ENCODE measurements at regions not wholly inside any gene's neighbourhood (a gene's known extent, or its start where the extent isn't known, plus 50 kb on each side); places are given as distances from the start of the nearest gene placed in this dataset.

- DNase-seq: no peak
- TF ChIP-seq POLR2A (IDR thresholded peaks at IDR 0.05; ENCODE audit: low read length): no peak
- no peak for TF ChIP-seq GATA1 (IDR thresholded peaks at IDR 0.05; ENCODE audit: low read depth, low read length)
Measured at GRCh38 chrX:4315891-4316290, 602.4 kb upstream of the PRKX start.

DNA sequence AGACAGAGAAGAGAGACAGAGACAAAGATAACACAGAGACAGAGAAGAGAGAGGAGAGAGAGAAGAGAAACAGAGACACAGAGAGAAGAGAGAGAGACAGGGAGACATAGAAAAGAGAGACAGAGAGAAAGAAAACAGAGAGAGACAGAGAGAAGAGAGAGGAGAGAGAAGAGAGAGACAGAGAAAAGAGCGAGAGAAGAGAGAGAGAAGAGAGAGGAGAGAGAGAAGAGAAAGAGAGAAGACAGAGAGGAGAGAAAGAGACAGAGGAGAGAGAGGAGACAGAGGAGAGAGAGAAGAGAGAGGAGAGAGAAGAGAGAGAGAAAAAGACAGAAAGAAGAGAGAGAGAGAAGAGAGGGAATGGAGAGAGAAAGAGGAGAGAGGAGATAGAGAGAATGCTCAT, 601.1 kb upstream of the PRKX start:
- TF ChIP-seq GATA1 (IDR thresholded peaks at IDR 0.05; ENCODE audit: low read depth, low read length) (no peak), POLR2A (IDR thresholded peaks at IDR 0.05; ENCODE audit: low read length) (no peak)
- DNase-seq: no peak

DNA sequence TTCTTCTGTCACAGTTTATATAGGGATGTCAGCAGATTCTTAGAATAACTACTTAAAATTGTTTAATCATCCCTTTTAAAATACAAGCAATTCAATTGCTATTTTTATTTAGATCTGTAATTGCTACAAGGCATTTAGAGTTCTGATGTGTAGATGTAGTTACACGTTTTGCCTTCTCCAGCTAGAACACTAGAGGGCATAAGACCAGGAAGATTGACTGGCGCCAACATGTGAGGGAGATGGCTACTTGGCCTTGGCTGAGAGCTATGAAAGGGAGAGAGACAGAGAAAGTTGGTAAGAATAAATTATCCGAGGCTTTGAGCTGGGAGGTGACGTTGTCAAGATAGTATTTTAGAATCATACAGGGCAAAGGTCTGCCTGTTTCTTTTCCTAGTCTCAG, 563.7 kb upstream of the PRKX start:
- no peak for TF ChIP-seq POLR2A (IDR thresholded peaks at IDR 0.05; ENCODE audit: low read length)
- TF ChIP-seq GATA1 (IDR thresholded peaks at IDR 0.05; ENCODE audit: low read depth, low read length): no peak
- DNase-seq: no peak

DNA sequence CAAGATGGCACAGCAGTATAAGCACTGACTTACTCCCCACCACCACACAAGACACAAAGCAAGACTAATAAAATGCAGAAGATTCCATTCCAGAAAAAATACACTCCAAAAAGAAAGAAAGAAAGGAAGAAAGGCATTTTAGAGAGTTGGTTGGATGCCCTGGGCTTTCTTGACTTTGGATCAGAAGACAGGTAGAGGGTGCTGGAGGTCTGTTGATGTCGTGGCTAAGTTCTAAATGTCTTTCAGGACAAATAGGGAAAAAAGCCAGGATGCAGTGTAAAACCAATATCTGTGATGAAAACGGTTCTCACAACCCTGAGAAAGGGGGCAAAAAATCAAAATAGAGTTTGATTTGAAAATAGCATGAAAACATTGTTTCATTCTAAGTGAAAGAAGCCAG, 555.2 kb upstream of the PRKX start:
- TF ChIP-seq POLR2A (IDR thresholded peaks at IDR 0.05; ENCODE audit: low read length) (no peak), GATA1 (IDR thresholded peaks at IDR 0.05; ENCODE audit: low read depth, low read length) (no peak)
- no peak for DNase-seq

DNA sequence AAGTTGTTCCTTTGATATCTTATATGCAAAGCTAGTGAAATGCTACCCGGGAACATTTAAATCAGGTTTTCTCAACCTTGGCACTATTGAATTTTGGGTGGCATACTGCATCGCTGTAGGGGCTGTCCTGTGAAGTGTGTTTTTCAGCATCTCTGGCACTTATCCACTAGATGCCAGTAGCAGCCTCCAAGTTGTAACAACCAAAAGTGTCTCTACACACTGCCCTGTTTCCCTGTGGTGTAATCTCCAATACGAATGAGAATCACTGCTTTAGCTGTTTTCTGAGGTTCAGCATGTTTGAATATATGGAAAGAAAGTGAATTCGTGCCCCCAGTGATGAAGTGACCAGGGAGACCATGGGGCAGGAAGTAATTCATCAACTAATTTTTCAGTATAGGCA, 551.6 kb upstream of the PRKX start:
- TF ChIP-seq POLR2A (IDR thresholded peaks at IDR 0.05; ENCODE audit: low read length) (no peak), GATA1 (IDR thresholded peaks at IDR 0.05; ENCODE audit: low read depth, low read length) (no peak)
- DNase-seq: no peak

DNA sequence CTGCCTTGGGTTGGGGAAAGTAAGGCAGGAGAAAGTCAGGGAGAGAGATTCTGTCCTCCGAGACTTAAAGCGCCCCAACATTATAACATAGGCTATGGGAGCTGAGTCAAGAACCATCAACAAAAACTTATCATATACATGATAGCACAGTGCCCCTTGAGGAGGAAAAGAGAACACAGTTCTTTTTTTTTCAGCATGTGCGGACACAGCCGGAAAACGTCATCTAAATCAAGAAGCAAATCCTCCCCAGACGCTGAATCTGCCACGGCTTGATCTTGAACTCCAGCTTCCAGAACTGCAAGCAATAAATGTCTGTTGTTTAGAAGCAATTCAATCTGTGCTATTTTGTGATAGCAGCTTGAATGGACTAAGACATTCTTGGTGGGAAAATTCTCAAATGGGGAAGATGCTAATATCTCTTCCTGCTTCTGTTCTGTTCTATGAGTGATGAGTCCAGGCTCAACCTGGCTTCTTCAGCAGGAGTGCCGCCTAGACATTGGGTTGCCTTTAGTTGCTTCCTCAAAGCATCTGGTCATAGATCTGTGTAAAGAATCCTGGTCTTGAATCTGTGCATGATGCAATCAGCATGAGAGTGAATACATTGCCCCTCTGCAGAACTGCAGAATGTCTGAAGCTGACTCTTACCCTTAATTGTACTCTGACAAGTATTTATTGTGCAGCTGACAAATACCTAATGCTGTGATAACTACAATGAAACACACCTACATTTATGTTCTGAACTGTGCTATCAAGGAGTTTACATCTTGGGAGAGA, 549.8 kb upstream of the PRKX start:
- no peak for DNase-seq
- TF ChIP-seq POLR2A (IDR thresholded peaks at IDR 0.05; ENCODE audit: low read length) (no peak), GATA1 (IDR thresholded peaks at IDR 0.05; ENCODE audit: low read depth, low read length) (no peak)

DNA sequence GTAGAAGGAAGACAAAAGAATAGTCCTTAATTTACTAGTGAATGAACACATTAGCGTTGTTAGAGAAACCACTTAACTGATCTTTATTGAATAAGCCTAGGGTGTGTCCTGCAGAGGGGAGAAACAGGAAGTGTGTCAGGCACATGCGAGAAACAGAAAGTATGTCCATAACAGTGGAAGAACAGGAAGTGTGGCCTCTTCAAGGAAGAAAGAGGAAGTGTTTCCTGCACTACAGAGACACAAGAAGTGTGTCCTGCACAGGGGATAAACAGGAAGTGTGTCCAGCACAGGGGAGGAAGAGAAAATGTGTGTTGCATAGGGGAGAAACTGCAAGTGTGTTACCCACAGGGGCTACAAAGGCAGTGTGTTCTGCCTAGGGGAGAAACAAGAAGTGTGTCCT, 539.6 kb upstream of the PRKX start:
- no peak for DNase-seq
- TF ChIP-seq POLR2A (IDR thresholded peaks at IDR 0.05; ENCODE audit: low read length) (no peak), GATA1 (IDR thresholded peaks at IDR 0.05; ENCODE audit: low read depth, low read length) (no peak)

DNA sequence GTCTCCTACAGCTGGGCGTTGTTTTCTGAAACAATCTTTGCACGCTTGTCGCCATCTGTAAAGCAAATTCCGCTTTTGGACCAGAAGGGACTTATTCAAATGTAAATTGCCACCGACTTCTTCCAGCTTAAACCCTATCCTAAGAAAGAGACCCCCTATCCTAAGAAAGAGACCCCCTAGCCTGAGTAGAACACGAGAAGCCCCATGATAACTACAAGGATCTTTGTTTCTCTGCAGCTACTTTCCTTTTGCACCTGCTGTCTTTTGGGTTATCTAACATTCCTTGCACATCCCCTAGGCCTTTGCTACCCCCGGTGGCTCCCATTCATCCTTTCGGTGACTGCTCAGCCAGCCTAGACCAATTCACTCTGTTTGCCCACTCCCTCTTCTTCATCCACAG, 536.0 kb upstream of the PRKX start:
- no peak for DNase-seq
- no peak for TF ChIP-seq POLR2A (IDR thresholded peaks at IDR 0.05; ENCODE audit: low read length)
- TF ChIP-seq GATA1 (IDR thresholded peaks at IDR 0.05; ENCODE audit: low read depth, low read length): no peak

GRCh38 chrX:4243759-4244158, 530.3 kb upstream of the PRKX start:
- no peak for DNase-seq
- TF ChIP-seq GATA1 (IDR thresholded peaks at IDR 0.05; ENCODE audit: low read depth, low read length): no peak

DNA sequence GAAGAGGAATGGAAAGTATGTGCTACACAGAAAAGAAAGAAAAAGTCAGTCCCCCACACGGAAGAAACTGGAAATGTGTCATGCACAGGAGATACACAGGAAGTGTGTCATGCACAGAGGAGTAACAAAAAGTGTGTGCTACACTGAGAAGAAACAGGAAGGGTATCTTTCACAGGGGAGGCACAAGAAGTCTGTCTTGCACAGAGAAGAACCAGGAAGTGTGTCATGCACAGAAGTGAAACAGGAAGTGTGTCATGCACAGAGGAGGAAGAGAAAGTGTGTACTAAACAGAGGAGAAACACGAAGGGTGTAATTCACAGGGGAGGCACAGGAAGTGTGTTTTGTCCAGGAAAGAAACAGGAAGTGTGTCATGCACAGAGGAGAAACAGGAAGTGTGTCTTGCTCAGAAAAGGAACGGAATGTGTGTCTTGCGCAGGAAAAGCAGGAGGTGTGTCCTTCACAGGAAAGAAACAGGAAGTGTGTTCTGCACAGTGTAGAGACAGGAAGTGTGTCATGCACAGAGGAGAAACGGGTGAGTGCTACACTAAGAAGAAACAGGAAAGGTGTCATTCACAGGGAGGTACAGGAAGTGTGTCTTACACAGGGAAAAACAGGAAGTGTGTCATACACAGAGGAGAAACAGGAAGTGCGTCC, 527.2 kb upstream of the PRKX start:
- no peak for DNase-seq
- TF ChIP-seq POLR2A (IDR thresholded peaks at IDR 0.05; ENCODE audit: low read length): no peak
- no peak for TF ChIP-seq GATA1 (IDR thresholded peaks at IDR 0.05; ENCODE audit: low read depth, low read length)

- TF ChIP-seq GATA1 (IDR thresholded peaks at IDR 0.05; ENCODE audit: low read depth, low read length): no peak
- no peak for DNase-seq
Measured at GRCh38 chrX:4239650-4240540, 526.4 kb upstream of the PRKX start.

- DNase-seq: no peak
- TF ChIP-seq POLR2A (IDR thresholded peaks at IDR 0.05; ENCODE audit: low read length) (no peak), GATA1 (IDR thresholded peaks at IDR 0.05; ENCODE audit: low read depth, low read length) (no peak)
Measured at GRCh38 chrX:4238916-4239315, 525.5 kb upstream of the PRKX start.

DNA sequence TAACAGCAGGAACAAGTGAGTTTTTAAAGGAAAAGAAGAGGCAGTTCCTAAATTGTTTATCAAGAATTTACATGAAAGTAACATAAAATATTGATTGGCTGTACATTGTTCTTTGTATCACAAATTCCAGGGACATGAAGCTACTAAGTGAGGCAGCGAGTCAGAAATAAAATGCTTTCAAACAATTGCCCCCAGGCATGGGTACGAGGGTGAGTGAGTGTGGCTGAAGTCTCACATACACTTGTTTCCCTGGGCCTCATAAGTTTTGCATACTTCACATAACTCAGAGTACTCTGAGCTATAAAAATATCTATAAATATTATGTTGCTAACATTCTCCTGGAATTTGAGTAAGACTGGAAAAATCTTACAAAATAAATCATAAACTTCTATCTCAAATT, 511.6 kb upstream of the PRKX start:
- TF ChIP-seq GATA1 (IDR thresholded peaks at IDR 0.05; ENCODE audit: low read depth, low read length) (no peak), POLR2A (IDR thresholded peaks at IDR 0.05; ENCODE audit: low read length) (no peak)
- no peak for DNase-seq

- no peak for TF ChIP-seq GATA1 (IDR thresholded peaks at IDR 0.05; ENCODE audit: low read depth, low read length)
- no peak for TF ChIP-seq POLR2A (IDR thresholded peaks at IDR 0.05; ENCODE audit: low read length)
- no peak for DNase-seq
Measured at GRCh38 chrX:4206941-4207340, 493.5 kb upstream of the PRKX start.

Data from erythroblast (primary cell).